ENCODE measurements at regions not wholly inside any gene's neighbourhood (a gene's known extent, or its start where the extent isn't known, plus 50 kb on each side); places are given as distances from the start of the nearest gene placed in this dataset.

- Histone ChIP-seq H3K9me3 (ENCODE audit: control insufficient read depth, insufficient read depth, low read length) (no peaks in the 10 kb centered on the region), H3F3A (ENCODE audit: control insufficient read depth, insufficient read depth) (no peaks in the 10 kb centered on the region), H3K4me1 (ENCODE audit: control insufficient read depth, low read length) (no peaks in the 10 kb centered on the region)
Observed at GRCh38 chr6:14328163-14328562, 210.6 kb downstream of the CD83 start.

GRCh38 chr6:14333556-14334305, 216.2 kb downstream of the CD83 start:
- no peak for TF ChIP-seq CTCF (IDR thresholded peaks at IDR 0.05; ENCODE audit: low read depth, low read length, poor library complexity, severe bottlenecking)
- no peak for TF ChIP-seq EZH2phosphoT487 (IDR thresholded peaks at IDR 0.05; ENCODE audit: borderline replicate concordance, low read length)
- no peaks in the 10 kb centered on the region for H3K9me2 ChIP-seq (replicated peaks; ENCODE audit: control insufficient read depth, low read length)
- no peaks in the 10 kb centered on the region for H3K79me2 ChIP-seq (ENCODE audit: control insufficient read depth, low read length)
- no peaks in the 10 kb centered on the region for H3F3A ChIP-seq (ENCODE audit: control insufficient read depth, insufficient read depth)
- H3K4me1 ChIP-seq (ENCODE audit: control insufficient read depth, low read length), result no peaks in the 10 kb centered on the region
- no peaks in the 10 kb centered on the region for H4K20me1 ChIP-seq (ENCODE audit: control insufficient read depth, insufficient read depth, low read depth, low read length)
- H3K36me3 ChIP-seq (ENCODE audit: control insufficient read depth, low read length), result no peaks in the 10 kb centered on the region
- H3K9me3 ChIP-seq (ENCODE audit: control insufficient read depth, insufficient read depth, low read length), result no peaks in the 10 kb centered on the region
- no peaks in the 10 kb centered on the region for H3K27me3 ChIP-seq (ENCODE audit: control insufficient read depth, low read length)
- no peak overlapping the region for H3K4me2 ChIP-seq (ENCODE audit: low read length)
- no peak overlapping the region for H3K27ac ChIP-seq (ENCODE audit: low read depth, low read length)
- H3K4me3 ChIP-seq (ENCODE audit: low read length), result no peak overlapping the region

More at GRCh38 chr6:14328163-14328562, 210.6 kb downstream of the CD83 start:
- TF ChIP-seq CTCF (IDR thresholded peaks at IDR 0.05; ENCODE audit: low read depth, low read length, poor library complexity, severe bottlenecking) (no peak), EZH2phosphoT487 (IDR thresholded peaks at IDR 0.05; ENCODE audit: borderline replicate concordance, low read length) (no peak)
- Histone ChIP-seq H3K36me3 (ENCODE audit: control insufficient read depth, low read length) (no peaks in the 10 kb centered on the region), H3K4me2 (ENCODE audit: low read length) (no peak overlapping the region), H3K9me2 (replicated peaks; ENCODE audit: control insufficient read depth, low read length) (no peaks in the 10 kb centered on the region), H3K27ac (ENCODE audit: low read depth, low read length) (no peak overlapping the region), H3K27me3 (ENCODE audit: control insufficient read depth, low read length) (no peaks in the 10 kb centered on the region), H3K4me3 (ENCODE audit: low read length) (no peak overlapping the region), H4K20me1 (ENCODE audit: control insufficient read depth, insufficient read depth, low read depth, low read length) (no peaks in the 10 kb centered on the region), H3K79me2 (ENCODE audit: control insufficient read depth, low read length) (no peaks in the 10 kb centered on the region)

GRCh38 chr6:14335071-14335470, 217.5 kb downstream of the CD83 start:
- no peak overlapping the region for H3K4me3 ChIP-seq (ENCODE audit: low read length)
- H3K79me2 ChIP-seq (ENCODE audit: control insufficient read depth, low read length), result no peaks in the 10 kb centered on the region
- peaks cover 10% of the 10 kb centered on the region for H3K4me1 ChIP-seq (ENCODE audit: control insufficient read depth, low read length)
- no peaks in the 10 kb centered on the region for H3K9me3 ChIP-seq (ENCODE audit: control insufficient read depth, insufficient read depth, low read length)
- no peak for TF ChIP-seq CTCF (IDR thresholded peaks at IDR 0.05; ENCODE audit: low read depth, low read length, poor library complexity, severe bottlenecking)
- TF ChIP-seq EZH2phosphoT487 (IDR thresholded peaks at IDR 0.05; ENCODE audit: borderline replicate concordance, low read length), result no peak
- no peaks in the 10 kb centered on the region for H3K36me3 ChIP-seq (ENCODE audit: control insufficient read depth, low read length)
- H4K20me1 ChIP-seq (ENCODE audit: control insufficient read depth, insufficient read depth, low read depth, low read length), result no peaks in the 10 kb centered on the region
- H3K27me3 ChIP-seq (ENCODE audit: control insufficient read depth, low read length), result no peaks in the 10 kb centered on the region
- no peak overlapping the region for H3K27ac ChIP-seq (ENCODE audit: low read depth, low read length)
- no peaks in the 10 kb centered on the region for H3K9me2 ChIP-seq (replicated peaks; ENCODE audit: control insufficient read depth, low read length)
- no peak overlapping the region for H3K4me2 ChIP-seq (ENCODE audit: low read length)
- H3F3A ChIP-seq (ENCODE audit: control insufficient read depth, insufficient read depth), result no peaks in the 10 kb centered on the region
